Cardiac fibroblast (primary cell): ENCODE measurements at regions not wholly inside any gene's neighbourhood (a gene's known extent, or its start where the extent isn't known, plus 50 kb on each side); places are given as distances from the start of the nearest gene placed in this dataset.

Experiments
- DNase-seq, 2 donors: peaks; one replicate each; pipeline versions ENCODE4 v3.0.0 to v3.0.0-alpha.2; 2010; ENCODE audit warnings: low read depth in 2 of 2
- H3K4me3 ChIP-seq, 2 donors: replicated peaks in 1 of 2; 1 replicate in 1 of 2; 2 replicates in 1 of 2; pipeline ENCODE4 v1.5.1; 2011; ENCODE audit warnings: low read depth in 2 of 2, low read length in 2 of 2, mild to moderate bottlenecking in 2 of 2, moderate library complexity in 1 of 2
- TF ChIP-seq, protein P1 (sequence below): IDR thresholded peaks from one replicate; pipeline ENCODE4 v1.5.1; 2011; ENCODE audit warnings: low read depth, mild to moderate bottlenecking, low read length, inconsistent platforms

DNA sequence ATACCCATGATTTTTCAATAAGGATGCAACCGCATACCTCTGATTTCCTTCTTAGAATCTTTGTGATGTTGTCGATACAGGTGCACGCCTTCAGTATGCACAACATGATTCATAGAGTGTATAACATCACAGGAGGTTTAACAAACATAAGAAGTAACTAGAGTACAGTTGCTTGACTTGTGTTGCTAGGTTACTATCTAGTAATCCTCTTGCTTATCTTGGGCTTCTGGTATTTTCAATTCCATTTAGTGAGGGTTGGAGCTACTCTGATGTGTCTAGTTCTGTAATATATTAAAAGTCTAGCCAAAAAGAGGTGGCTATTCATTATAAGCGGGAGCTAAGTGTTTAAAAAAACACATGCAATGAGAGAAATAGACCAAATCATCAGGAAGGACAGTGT, 85.5 kb upstream of the TENT5A start:
- peak in 1 of 2 donors; percentile 57 for DNase-seq
- no peak overlapping the region for H3K4me3 ChIP-seq
- TF ChIP-seq, protein P1, sequence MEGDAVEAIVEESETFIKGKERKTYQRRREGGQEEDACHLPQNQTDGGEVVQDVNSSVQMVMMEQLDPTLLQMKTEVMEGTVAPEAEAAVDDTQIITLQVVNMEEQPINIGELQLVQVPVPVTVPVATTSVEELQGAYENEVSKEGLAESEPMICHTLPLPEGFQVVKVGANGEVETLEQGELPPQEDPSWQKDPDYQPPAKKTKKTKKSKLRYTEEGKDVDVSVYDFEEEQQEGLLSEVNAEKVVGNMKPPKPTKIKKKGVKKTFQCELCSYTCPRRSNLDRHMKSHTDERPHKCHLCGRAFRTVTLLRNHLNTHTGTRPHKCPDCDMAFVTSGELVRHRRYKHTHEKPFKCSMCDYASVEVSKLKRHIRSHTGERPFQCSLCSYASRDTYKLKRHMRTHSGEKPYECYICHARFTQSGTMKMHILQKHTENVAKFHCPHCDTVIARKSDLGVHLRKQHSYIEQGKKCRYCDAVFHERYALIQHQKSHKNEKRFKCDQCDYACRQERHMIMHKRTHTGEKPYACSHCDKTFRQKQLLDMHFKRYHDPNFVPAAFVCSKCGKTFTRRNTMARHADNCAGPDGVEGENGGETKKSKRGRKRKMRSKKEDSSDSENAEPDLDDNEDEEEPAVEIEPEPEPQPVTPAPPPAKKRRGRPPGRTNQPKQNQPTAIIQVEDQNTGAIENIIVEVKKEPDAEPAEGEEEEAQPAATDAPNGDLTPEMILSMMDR, result no peak

DNA sequence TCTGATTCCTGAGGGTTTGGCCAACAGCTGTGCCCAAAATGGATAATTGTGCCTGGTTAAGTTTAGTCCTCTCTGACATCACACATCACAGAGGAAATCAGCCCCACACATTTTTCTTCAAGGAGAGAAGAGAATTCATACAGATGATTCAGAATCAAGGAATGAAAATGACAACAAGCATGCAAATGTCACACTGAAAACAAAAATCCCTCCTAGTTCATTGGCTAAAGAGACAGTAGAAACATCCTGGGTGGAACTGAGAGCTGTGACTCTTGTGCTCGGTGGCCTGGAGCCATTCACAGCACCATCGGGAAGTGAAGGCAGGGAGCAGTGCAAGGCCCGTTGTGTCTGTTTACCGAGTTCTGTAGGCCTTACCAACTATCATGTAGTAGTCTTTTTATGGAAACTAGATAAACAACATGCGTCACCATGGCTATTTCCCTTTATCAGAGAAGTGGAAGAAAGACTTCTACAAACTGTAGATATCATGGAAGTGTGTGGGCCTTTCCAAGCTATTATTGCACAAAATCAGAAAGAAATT, 81.7 kb upstream of the TENT5A start:
- TF ChIP-seq, protein P1, result no peak
- DNase-seq, result peak; percentile 86 to 88
- no peak overlapping the region for H3K4me3 ChIP-seq

DNA sequence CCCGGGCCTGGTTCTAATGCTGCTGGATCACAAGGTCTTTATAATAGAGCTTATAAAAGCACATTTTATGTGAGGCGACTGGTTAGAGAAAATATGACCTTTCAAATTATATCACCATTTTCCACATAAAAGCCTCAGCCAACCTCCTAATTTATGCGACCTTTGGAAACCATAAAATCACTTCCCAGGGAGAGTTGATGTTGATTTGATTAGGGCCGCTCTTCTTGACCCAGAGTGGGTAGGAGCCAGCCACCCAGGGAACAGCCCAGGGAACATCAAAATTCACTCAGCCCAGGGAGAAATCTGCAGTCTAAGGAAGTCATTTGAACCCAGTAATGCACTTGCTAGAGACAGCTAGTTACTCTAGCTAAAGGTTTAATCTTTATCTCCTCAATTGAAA, 79.8 kb upstream of the TENT5A start:
- TF ChIP-seq, protein P1, result no peak
- DNase-seq, result no peak
- H3K4me3 ChIP-seq, result no peak overlapping the region

DNA sequence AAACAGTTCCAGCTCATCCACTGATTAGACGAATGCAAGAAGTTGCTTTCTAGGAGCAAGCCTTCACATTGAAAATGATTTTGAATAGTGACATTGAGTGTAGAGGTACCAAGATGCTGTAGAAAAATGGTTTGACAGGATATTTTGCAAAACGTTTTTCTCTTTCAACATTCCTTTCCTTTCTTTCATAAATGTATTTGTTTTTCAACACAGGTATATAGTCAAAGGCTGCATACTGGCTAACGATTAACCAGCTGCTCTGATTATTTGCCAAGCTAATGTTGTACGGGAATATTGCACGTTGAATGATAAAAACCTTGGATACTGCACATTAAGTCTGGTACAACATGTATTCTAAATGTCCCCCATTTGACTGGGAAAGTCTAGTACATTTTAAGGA, 78.8 kb upstream of the TENT5A start:
- no peak overlapping the region for H3K4me3 ChIP-seq
- DNase-seq, result no peak
- TF ChIP-seq, protein P1, result no peak

DNA sequence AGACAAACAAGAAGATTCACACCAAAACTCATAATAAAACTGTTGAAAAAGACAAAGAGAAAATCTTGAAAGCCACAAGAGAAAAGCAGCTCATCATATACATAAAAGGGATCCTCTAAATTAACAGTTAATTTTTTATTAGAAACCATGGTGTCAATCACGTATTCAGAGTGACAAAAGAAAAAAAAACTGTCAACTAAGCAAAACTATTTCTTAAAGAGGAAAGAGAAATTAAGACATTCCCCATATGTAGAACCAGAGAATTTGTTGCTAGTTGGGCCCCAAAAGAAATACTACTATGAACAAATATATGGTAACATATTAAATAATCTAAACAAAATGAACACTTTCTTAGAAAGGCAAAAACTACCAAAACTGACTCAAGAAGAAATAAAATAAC, 74.3 kb upstream of the TENT5A start:
- no peak for DNase-seq
- TF ChIP-seq, protein P1, result no peak
- H3K4me3 ChIP-seq, result no peak overlapping the region

DNA sequence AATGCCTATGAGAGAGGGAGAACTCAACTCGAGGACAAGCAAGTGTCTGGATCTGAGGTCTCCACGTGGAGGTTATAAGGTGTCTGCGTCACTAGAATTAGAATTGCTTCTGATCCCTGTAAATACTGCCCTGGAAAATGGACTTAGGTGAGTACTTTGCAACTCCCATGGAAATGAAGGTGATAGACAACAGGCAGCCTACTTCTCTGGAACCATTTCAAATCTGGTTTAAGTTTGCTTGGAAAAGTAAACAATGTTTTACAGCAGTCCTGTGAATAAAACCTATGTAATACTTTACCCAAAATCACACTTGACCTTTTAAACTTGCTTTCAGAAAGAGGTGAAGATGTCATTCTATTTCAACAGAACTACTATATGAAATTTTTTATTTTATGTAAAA, 70.1 kb upstream of the TENT5A start:
- no peak for DNase-seq
- TF ChIP-seq, protein P1, result no peak
- H3K4me3 ChIP-seq, result no peak overlapping the region

DNA sequence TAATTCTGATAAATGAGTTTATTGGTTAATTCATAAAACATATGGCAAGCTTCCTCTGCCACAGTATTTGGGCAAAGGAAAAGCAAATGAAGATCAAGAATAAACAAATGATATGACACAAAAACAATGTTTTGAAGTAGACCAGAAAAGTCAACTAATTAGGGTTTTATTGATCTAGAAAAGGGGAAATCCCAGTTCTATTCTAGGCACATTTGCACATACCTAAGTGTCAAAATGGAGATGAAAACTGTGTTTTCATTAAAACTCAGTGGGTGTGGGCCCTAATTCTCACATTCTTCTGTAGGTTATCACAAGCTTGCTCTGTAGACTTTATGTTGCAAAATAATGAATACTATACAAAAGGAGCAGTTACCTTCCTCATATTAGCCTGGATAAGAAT, 69.0 kb upstream of the TENT5A start:
- TF ChIP-seq, protein P1, result no peak
- no peak overlapping the region for H3K4me3 ChIP-seq
- no peak for DNase-seq
